ENCODE measurements at regions not wholly inside any gene's neighbourhood (a gene's known extent, or its start where the extent isn't known, plus 50 kb on each side); places are given as distances from the start of the nearest gene placed in this dataset.

DNA sequence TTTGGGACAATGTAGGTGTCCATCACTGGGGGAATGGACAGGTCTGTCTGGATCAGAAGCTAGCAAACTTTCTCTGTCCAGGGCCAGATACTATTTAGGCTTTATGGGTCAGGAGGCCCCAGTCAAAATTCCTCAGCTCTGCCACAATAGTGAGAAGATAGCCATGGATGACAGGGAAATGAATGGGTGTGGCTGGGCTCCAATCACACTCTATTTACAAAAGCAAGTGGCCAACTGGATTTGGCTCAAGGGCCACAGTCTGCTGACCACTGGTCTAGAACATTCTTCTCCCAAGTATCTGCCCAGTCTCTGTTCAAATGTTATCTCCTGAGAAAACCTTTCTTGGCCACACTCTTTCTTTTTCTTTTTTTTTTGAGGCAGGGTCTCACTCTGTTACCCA, 339.9 kb downstream of the SOX9 start:
- H3K79me2 ChIP-seq (ENCODE audit: control insufficient read depth, insufficient read depth, low read length), result no peaks in the 10 kb centered on the region
- TF ChIP-seq POLR2A (IDR thresholded peaks at IDR 0.05; ENCODE audit: low read depth, low read length) (no peak), FOS (IDR thresholded peaks at IDR 0.05; ENCODE audit: borderline replicate concordance, insufficient read depth, low read length) (no peak), EZH2 (IDR thresholded peaks at IDR 0.05; ENCODE audit: borderline replicate concordance, low read depth, low read length, severe bottlenecking) (no peak), GATA2 (IDR thresholded peaks at IDR 0.05; ENCODE audit: insufficient read depth, insufficient read length, low read depth, low read length) (no peak), JUN (IDR thresholded peaks at IDR 0.05; ENCODE audit: borderline replicate concordance, insufficient read depth, insufficient read length, low read depth) (no peak), POLR2AphosphoS5 (IDR thresholded peaks at IDR 0.05; ENCODE audit: insufficient read depth, low read depth, low read length) (no peak), MYC (IDR thresholded peaks at IDR 0.05; ENCODE audit: low read depth, low read length) (no peak)
- TF ChIP-seq, protein P1, sequence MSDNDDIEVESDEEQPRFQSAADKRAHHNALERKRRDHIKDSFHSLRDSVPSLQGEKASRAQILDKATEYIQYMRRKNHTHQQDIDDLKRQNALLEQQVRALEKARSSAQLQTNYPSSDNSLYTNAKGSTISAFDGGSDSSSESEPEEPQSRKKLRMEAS (IDR thresholded peaks at IDR 0.05; ENCODE audit: insufficient read depth, insufficient read length), result no peak
- TF ChIP-seq, protein P2, sequence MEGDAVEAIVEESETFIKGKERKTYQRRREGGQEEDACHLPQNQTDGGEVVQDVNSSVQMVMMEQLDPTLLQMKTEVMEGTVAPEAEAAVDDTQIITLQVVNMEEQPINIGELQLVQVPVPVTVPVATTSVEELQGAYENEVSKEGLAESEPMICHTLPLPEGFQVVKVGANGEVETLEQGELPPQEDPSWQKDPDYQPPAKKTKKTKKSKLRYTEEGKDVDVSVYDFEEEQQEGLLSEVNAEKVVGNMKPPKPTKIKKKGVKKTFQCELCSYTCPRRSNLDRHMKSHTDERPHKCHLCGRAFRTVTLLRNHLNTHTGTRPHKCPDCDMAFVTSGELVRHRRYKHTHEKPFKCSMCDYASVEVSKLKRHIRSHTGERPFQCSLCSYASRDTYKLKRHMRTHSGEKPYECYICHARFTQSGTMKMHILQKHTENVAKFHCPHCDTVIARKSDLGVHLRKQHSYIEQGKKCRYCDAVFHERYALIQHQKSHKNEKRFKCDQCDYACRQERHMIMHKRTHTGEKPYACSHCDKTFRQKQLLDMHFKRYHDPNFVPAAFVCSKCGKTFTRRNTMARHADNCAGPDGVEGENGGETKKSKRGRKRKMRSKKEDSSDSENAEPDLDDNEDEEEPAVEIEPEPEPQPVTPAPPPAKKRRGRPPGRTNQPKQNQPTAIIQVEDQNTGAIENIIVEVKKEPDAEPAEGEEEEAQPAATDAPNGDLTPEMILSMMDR (IDR thresholded peaks at IDR 0.05; ENCODE audit: extremely low read depth in 1 of 2, insufficient read depth in 1 of 2, low read depth in 1 of 2, low read length in 2 of 2), result no peak
- no peaks in the 10 kb centered on the region for H3K9me3 ChIP-seq (replicated peaks; ENCODE audit: control insufficient read depth, insufficient read depth, low read length)
- no peaks in the 10 kb centered on the region for H4K20me1 ChIP-seq (replicated peaks; ENCODE audit: control insufficient read depth, extremely low read depth, insufficient read depth, low read length)
- H3K27me3 ChIP-seq (ENCODE audit: control insufficient read depth in 2 of 2, insufficient read depth in 2 of 2, low read length in 2 of 2), result no peaks in the 10 kb centered on the region
- BruUV-seq (replicated peaks), result no TSS peak
- no peak for FAIRE-seq
- ChIA-PET POLR2A (no interaction called here), CTCF (no interaction called here)
- H3K9me1 ChIP-seq (replicated peaks; ENCODE audit: control insufficient read depth, extremely low read depth, insufficient read depth, low read length), result no peaks in the 10 kb centered on the region
- no peak overlapping the region for H3K27ac ChIP-seq (ENCODE audit: insufficient read depth, low read depth, low read length)
- dilution Hi-C loops (cut with MboI; ENCODE audit: extremely low pct_ligation_motif_present, low sequenced_read_pairs), result no loop called here
- H3K36me3 ChIP-seq (ENCODE audit: control insufficient read depth in 2 of 2, extremely low read depth in 1 of 2, insufficient read depth in 2 of 2, low read length in 2 of 2), result no peaks in the 10 kb centered on the region
- H3K4me1 ChIP-seq (ENCODE audit: control insufficient read depth, extremely low read depth, insufficient read depth, low read length), result no peaks in the 10 kb centered on the region
- intact Hi-C loops (cut with micrococcal nuclease), result no loop called here
- no peak overlapping the region for H3K4me2 ChIP-seq (ENCODE audit: insufficient read depth, low read length)
- no peak overlapping the region for H3K4me3 ChIP-seq (replicated peaks in 1 of 3; ENCODE audit: insufficient read depth in 1 of 3, low read depth in 1 of 3, low read length in 3 of 3)
- no peak overlapping the region for H3K9ac ChIP-seq (replicated peaks; ENCODE audit: extremely low read depth, insufficient read depth, low read length)
- DNase-seq (ENCODE audit: low read depth, low spot score), result no peak
- H2AFZ ChIP-seq (ENCODE audit: low read depth, low read length), result no peak overlapping the region
